ENCODE measurements at regions not wholly inside any gene's neighbourhood (a gene's known extent, or its start where the extent isn't known, plus 50 kb on each side); places are given as distances from the start of the nearest gene placed in this dataset.

DNA sequence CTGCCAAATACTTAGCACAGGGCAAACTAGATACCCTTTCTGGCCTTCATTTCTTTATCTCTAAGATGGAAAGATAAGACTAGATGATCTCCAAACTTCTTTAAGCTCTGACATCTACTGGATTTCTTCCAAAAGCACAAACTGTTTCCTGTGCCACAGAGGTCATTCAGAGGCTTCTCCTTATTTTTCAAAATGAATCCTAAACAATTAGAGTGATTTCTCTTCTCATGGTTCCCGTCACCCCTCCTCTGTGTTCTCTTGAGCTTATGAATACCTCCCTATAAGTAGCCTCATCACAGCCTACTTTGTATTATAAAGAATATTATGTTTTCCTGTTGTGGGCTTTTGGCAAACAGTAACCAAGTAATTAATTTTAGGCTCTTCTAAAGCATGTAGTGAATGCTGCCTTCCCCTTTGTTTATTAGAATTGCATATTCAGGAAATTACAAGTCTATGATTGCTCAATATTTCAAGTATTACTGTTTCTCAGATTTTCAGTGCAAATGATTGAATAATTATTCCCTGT is 179.5 kb downstream of the REEP3 start:
- TF ChIP-seq CTCF (IDR thresholded peaks at IDR 0.05): no peak
- TF ChIP-seq EP300 (IDR thresholded peaks at IDR 0.05): no peak
- TF ChIP-seq POLR2A (IDR thresholded peaks at IDR 0.05): no peak
